ENCODE measurements at regions not wholly inside any gene's neighbourhood (a gene's known extent, or its start where the extent isn't known, plus 50 kb on each side); places are given as distances from the start of the nearest gene placed in this dataset.
"Not testable (repeated sequence)": the region's sequence is repeated elsewhere in the genome, so short reads cannot be mapped to it uniquely, and the experiment has no call there.

DNA sequence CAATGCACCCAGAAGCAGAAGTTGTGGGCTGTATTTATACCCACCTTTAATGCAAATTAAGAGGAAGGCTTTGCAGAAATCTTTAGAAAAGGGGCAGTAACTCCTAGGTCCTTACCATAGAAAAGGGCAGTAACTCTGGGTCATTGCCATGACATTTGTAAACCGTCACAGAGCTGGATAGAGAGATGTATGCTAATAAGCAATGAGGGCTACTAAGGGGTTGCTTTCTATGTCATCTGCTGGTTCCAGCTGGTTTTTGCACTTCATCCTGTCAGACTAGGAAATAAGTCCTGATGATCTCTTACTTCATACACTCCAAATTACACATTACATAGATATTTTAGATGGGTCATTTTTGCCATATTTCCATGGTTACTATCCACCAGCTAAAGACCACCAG, 299.1 kb upstream of the TYRP1 start:
- no peak for DNase-seq (ENCODE audit: low spot score)
- intact Hi-C loops (cut with DNase I) = no loop called here

DNA sequence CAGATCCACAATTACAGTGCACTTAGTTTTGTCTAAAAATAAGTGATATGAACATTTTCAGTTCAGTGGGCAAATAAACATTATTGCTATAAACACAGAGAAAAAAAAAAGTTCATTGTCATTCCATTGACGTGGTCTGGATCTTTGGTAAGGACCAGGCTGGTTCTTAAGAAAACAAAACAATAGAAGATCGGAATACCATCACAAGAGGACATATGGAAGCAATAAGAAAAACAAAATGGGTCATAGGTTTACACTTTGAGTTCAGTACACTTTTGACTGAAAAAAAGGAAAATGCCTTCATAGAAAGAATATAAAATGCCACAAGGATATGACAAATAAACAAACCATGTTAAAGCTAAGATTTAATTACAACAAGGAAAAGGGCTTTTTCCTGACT, 289.5 kb upstream of the TYRP1 start:
- intact Hi-C loops (cut with DNase I) = no loop called here
- no peak for DNase-seq (ENCODE audit: low spot score)

- intact Hi-C loops (cut with DNase I) = no loop called here
- DNase-seq (ENCODE audit: low spot score) = no peak
Measured at GRCh38 chr9:12413986-12414385, 279.2 kb upstream of the TYRP1 start.

- intact Hi-C loops (cut with DNase I) = no loop called here
Measured at GRCh38 chr9:12414514-12414913, 278.7 kb upstream of the TYRP1 start.

DNA sequence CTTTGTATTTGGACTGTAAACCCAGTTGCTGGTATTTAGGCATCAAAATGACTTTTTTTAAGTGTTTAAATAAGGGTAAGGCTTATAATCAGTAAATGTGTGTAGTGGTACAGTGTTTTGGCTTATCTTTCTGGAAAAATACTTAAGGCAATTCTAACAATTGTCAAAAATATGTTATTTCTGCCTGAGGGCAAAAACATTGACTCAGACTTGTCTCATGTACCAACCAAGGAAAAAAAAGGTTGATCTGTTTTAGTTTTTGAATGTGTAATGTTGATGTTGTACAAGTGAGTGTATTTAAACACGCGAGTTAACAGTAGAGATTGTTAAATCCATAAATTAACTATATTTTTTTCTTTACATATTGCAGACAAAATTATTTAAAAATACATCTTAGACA, 277.8 kb upstream of the TYRP1 start:
- intact Hi-C loops (cut with DNase I) = no loop called here

More at GRCh38 chr9:12414514-12414913, 278.7 kb upstream of the TYRP1 start:
- DNase-seq (ENCODE audit: low spot score) = no peak

GRCh38 chr9:12416716-12417115, 276.5 kb upstream of the TYRP1 start:
- DNase-seq (ENCODE audit: low spot score) = no peak
- intact Hi-C loops (cut with DNase I) = no loop called here

More for the DNA sequence above, 277.8 kb upstream of the TYRP1 start:
- DNase-seq (ENCODE audit: low spot score) = no peak

DNA sequence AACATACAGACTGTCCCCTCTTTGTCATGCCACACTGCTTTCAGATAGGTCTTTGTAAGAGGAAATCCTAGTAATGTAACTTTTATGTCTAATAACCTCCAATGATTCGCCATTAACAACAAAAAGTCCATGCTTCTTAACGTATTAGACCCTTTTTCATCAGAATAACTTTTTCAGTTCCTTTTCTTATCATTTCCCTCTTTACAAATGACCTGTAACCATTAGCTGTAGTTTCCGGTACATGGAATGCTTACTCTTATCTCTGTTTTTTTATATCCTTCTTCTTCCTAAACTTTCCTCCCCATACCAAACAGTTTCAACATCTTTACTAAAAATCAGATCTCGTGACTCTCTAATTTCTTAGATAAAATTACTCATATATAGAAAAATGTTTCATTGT, 268.9 kb upstream of the TYRP1 start:
- no peak for DNase-seq (ENCODE audit: low spot score)
- intact Hi-C loops (cut with DNase I) = no loop called here

DNA sequence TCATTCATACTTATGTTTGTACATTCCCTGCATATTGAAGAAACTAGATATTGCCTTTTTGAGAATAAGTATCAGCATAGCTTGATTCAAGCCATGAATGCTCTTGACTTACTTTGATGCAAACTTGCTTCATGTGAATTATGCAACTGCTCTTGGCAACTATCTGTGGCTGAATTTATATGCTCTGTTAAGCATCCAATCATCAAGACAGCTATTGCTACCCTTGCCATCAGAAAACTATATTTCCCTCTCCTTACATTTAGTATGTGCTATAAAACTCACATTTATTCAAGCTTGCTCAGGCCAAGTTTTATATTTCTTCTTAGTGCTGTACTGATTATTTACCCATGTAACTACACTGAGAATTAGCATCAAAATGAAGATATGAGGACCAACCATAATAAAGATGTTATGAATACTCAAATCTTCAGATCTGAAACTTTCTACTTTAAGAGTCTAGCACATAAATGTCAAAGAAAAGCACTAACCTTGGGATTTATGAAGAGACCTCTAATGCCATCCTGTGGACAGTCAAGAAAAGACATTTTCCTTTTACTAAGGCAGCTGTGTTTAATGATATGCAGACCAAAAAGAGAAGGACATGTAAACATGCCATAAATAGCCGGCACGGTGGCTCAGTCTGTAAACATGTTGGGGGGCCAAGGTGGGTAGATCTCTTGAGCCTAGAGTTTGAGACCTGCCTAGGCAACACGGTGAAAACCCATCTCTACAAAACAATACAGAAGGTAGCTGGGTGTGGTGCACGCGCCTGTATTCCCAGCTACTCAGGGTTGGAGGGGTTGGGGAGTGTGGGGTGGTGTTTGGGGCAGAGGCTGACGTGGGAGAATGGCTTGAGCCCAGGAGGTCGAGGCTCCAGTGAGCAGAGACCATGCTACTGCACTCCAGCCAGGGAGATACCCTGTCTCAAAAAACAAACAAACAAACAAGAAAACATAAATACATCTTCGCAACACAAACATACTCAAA, 267.0 kb upstream of the TYRP1 start:
- intact Hi-C loops (cut with DNase I) = no loop called here
- no peak for DNase-seq (ENCODE audit: low spot score)

GRCh38 chr9:12439267-12439666, 253.9 kb upstream of the TYRP1 start:
- intact Hi-C loops (cut with DNase I) = no loop called here
- DNase-seq (ENCODE audit: low spot score) = no peak

DNA sequence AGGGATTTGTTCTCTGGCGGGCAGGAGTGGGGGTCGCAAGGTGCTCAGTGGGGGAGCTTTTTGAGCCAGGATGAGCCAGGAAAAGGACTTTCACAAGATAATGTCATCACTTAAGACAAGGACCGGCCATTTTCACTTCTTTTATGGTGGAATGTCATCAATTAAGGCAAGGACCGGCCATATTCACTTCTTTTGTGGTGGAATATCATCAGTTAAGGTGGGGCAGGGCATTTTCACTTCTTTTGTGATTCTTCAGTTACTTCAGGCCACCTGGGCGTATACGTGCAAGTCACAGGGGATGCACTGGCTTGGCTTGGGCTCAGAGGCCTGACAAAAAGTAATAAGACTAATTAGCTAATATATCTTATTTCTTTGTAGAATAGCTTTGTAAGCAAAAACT, 252.1 kb upstream of the TYRP1 start:
- intact Hi-C loops (cut with DNase I); DNase-seq (ENCODE audit: low spot score): not testable (repeated sequence)

DNA sequence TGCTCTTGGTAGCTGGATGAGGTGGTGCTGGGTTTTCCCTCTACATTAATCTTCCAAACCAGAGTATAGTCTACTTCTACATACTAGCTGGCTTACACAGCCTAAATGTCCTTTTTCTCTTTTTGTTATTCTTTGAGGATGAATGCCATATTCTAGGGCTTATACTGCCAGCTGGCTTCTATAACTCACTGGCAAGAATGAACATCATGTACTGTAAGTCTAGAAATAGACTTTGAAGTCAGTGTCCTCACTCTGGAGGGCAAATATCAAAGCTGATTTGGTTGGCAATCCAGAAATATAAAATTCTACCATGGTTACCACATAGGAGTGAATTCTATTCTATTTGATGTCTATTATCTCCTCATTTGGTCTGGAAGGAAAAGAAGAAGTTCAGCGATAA, 251.7 kb upstream of the TYRP1 start:
- no peak for DNase-seq (ENCODE audit: low spot score)
- intact Hi-C loops (cut with DNase I) = no loop called here

GRCh38 chr9:12448246-12448645, 244.9 kb upstream of the TYRP1 start:
- no peak for DNase-seq (ENCODE audit: low spot score)
- intact Hi-C loops (cut with DNase I) = no loop called here

GRCh38 chr9:12457237-12457636, 235.9 kb upstream of the TYRP1 start:
- no peak for DNase-seq (ENCODE audit: low spot score)
- intact Hi-C loops (cut with DNase I) = no loop called here

- intact Hi-C loops (cut with DNase I) = no loop called here
- DNase-seq (ENCODE audit: low spot score) = no peak
Measured at GRCh38 chr9:12461763-12462460, 231.3 kb upstream of the TYRP1 start.

DNA sequence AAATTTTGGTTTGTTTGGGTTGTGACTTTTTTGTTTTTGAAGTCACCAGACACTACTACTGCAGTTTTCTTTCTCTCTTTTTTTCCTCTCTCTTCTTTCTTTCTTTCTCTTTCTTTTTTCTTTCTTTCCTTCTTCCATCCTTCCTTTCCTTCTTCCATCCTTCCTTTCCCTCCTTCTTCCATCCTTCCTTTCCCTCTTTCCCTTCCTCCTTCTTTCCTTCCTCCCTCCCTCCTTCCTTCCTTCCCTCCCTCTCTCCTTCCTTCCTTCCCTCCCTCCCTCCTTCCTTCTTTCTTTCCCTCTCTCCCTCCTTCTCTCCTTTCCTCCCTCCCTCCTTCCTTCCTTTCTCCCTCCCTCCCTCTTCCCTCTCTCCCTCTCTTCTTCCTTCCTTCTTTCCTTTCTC, 230.3 kb upstream of the TYRP1 start:
- no peak for DNase-seq (ENCODE audit: low spot score)
- intact Hi-C loops (cut with DNase I) = no loop called here

DNA sequence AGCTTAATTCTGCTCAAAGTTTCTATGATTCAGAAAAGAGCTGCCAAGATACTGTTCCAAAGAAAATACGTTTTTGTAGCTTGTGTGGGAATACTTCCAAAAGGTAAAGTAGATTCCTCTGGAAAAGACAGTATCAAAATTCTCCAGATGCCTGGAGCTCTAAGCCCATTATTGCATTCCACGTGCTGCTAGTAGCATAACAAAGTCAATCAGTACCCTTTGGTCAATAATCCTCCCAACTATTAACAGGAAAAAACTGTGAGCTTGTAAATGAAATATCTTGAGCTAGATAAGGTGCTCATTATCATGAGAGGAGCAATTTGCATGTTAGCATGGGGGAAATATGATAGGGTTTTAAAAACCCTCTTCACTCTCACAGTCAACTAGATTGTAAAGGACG, 229.5 kb upstream of the TYRP1 start:
- no peak for DNase-seq (ENCODE audit: low spot score)
- intact Hi-C loops (cut with DNase I) = no loop called here

DNA sequence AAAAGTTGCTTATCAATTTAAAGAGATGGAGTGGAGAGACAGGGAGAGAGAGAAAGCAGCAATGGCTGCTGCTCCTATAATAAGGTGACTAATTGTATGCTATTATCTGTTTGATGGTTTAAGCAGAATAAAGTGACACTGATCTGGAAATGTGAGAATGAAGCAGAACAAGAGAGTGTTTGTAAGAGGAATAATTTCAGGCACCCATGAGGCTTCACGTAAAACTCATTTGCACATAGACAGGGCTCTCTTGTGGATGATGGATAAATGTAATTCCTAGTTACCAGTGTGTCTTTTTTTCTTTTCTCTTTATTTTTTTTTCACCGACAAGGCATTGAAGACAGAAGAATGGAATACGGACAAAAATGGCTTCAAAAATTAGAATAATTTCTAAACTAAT, 228.8 kb upstream of the TYRP1 start:
- no peak for DNase-seq (ENCODE audit: low spot score)
- intact Hi-C loops (cut with DNase I) = no loop called here

DNA sequence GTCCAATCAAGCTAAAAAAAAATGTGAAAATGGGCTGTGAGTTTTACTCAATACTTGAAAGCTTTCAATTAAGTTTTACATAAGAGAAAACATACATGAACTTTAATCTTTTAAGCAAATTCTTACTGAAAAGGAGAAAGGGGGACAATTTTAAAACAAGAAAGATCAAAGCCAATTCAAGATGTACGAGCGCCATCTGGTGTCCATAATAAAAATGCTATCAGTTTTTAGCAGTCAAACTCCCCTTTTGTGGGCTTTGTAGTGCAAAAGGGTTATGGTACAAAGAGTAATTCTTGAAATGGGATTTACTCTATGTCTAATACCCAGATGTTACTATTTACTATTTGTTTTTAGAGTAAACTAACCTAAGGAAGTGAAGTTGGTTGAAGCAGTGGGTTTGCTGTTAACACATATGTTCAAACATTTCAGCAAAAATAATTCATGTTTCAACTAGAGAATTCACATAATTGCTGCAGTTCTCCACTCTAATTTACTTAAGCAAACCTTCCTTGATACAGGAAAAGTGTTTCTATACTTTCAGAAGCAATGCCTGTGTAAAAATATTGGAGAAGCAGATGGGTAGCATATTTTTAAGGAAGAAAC, 228.2 kb upstream of the TYRP1 start:
- intact Hi-C loops (cut with DNase I) = no loop called here

GRCh38 chr9:12469084-12469483, 224.1 kb upstream of the TYRP1 start:
- intact Hi-C loops (cut with DNase I) = no loop called here

More for the DNA sequence above, 228.2 kb upstream of the TYRP1 start:
- DNase-seq (ENCODE audit: low spot score) = no peak

DNA sequence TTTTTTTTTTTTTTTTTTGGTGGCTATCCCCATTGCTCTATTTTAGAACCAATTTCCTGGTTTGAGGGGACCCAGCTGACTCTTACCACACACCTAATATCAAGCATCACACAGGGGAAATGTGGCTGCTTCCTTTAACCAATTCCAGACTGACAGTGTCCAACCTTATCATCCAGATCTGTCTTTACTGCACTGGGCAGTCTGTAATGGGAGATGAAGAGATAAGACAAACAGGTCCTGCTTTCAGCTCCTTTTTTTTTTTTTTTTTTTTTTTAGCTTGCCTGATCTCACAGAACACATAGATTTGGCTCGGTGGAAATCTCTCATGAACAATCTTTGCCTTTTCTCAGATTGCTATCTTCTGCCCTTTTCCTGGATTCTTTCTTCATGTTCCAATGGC, 198.8 kb upstream of the TYRP1 start:
- no peak for DNase-seq (ENCODE audit: low spot score)
- intact Hi-C loops (cut with DNase I) = no loop called here

More at GRCh38 chr9:12469084-12469483, 224.1 kb upstream of the TYRP1 start:
- no peak for DNase-seq (ENCODE audit: low spot score)

All from posterior vena cava (tissue), 2 donors.